ENCODE measurements at regions not wholly inside any gene's neighbourhood (a gene's known extent, or its start where the extent isn't known, plus 50 kb on each side); places are given as distances from the start of the nearest gene placed in this dataset.

DNA sequence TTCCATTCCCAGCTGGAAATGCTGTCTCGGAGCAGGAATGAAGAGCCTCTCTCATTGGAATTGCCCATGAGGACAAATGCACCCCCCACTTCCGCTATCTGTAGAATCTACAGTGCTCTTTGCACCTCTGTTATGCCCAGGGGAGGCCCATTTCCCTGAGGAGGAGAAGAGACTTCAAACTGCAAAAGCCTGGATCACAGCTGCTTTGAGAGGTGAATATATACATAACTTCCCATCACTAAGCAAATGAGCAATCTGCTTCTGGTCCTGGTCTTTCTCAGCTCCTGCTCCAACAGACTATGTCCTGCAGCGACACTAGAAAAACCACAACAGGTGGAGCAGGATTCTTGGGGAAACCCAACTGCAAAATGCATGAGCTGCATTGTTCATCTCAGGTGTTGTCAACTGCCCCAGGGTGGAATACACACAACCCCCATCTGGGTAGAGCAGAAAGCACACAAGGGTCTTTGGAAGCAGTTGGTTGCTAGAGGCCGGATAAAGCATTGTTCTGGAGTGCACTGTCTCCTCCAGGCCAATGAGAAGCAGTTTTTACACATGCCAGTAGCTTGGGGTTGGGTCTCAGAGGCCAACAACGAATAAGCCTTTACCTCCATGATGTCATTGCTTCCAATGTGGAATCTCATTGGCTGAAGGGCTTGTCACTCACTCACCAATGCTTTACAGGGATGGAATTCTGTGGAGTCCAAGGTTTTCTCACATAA lies 67.7 kb upstream of the RAB4A start (continued):
- no peak for TF ChIP-seq HNRNPH1 (optimal IDR thresholded peaks at IDR 0.05; ENCODE audit: low read depth, low read length)
- TF ChIP-seq, protein P1, sequence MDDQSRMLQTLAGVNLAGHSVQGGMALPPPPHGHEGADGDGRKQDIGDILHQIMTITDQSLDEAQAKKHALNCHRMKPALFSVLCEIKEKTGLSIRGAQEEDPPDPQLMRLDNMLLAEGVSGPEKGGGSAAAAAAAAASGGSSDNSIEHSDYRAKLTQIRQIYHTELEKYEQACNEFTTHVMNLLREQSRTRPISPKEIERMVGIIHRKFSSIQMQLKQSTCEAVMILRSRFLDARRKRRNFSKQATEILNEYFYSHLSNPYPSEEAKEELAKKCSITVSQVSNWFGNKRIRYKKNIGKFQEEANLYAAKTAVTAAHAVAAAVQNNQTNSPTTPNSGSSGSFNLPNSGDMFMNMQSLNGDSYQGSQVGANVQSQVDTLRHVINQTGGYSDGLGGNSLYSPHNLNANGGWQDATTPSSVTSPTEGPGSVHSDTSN (CRISPR knock-in tag; IDR thresholded peaks at IDR 0.05; ENCODE audit: borderline replicate concordance), result no peak
- TF ChIP-seq MYNN (CRISPR knock-in tag; IDR thresholded peaks at IDR 0.05; ENCODE audit: low read depth), result no peak
- TF ChIP-seq RARG (CRISPR knock-in tag; IDR thresholded peaks at IDR 0.05; ENCODE audit: low read depth), result no peak
- no peak for TF ChIP-seq ZNF562 (CRISPR knock-in tag; IDR thresholded peaks at IDR 0.05; ENCODE audit: borderline replicate concordance)
- peak; percentile 93 for TF ChIP-seq SP2 (CRISPR knock-in tag; IDR thresholded peaks at IDR 0.05)
- TF ChIP-seq ZMYM3 (CRISPR knock-in tag; IDR thresholded peaks at IDR 0.05), result peak; percentile 81
- TF ChIP-seq, protein P2, sequence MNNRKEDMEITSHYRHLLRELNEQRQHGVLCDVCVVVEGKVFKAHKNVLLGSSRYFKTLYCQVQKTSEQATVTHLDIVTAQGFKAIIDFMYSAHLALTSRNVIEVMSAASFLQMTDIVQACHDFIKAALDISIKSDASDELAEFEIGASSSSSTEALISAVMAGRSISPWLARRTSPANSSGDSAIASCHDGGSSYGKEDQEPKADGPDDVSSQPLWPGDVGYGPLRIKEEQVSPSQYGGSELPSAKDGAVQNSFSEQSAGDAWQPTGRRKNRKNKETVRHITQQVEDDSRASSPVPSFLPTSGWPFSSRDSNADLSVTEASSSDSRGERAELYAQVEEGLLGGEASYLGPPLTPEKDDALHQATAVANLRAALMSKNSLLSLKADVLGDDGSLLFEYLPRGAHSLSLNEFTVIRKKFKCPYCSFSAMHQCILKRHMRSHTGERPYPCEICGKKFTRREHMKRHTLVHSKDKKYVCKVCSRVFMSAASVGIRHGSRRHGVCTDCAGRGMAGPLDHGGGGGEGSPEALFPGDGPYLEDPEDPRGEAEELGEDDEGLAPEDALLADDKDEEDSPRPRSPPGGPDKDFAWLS (CRISPR knock-in tag; IDR thresholded peaks at IDR 0.05; ENCODE audit: borderline replicate concordance), result no peak
- peak; percentile 74 for TF ChIP-seq ZNF543 (CRISPR knock-in tag; IDR thresholded peaks at IDR 0.05)
- TF ChIP-seq ZNF629 (CRISPR knock-in tag; conservative IDR thresholded peaks at IDR 0.05), result peak; percentile 88
- TF ChIP-seq, protein P3, sequence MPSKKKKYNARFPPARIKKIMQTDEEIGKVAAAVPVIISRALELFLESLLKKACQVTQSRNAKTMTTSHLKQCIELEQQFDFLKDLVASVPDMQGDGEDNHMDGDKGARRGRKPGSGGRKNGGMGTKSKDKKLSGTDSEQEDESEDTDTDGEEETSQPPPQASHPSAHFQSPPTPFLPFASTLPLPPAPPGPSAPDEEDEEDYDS (CRISPR knock-in tag; IDR thresholded peaks at IDR 0.05), result peak; percentile 85
- TF ChIP-seq, protein P4, sequence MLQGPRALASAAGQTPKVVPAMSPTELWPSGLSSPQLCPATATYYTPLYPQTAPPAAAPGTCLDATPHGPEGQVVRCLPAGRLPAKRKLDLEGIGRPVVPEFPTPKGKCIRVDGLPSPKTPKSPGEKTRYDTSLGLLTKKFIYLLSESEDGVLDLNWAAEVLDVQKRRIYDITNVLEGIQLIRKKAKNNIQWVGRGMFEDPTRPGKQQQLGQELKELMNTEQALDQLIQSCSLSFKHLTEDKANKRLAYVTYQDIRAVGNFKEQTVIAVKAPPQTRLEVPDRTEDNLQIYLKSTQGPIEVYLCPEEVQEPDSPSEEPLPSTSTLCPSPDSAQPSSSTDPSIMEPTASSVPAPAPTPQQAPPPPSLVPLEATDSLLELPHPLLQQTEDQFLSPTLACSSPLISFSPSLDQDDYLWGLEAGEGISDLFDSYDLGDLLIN (CRISPR knock-in tag; IDR thresholded peaks at IDR 0.05; ENCODE audit: borderline replicate concordance), result no peak
- no peak for TF ChIP-seq SCMH1 (CRISPR knock-in tag; IDR thresholded peaks at IDR 0.05; ENCODE audit: borderline replicate concordance)
- TF ChIP-seq PRMT3 (CRISPR knock-in tag; IDR thresholded peaks at IDR 0.05; ENCODE audit: borderline replicate concordance, low read depth), result no peak
- no peak for TF ChIP-seq ZNF558 (CRISPR knock-in tag; IDR thresholded peaks at IDR 0.05; ENCODE audit: borderline replicate concordance)
- no peak for TF ChIP-seq BHLHE40 (IDR thresholded peaks at IDR 0.05; ENCODE audit: low read length)
- TF ChIP-seq, protein P5, sequence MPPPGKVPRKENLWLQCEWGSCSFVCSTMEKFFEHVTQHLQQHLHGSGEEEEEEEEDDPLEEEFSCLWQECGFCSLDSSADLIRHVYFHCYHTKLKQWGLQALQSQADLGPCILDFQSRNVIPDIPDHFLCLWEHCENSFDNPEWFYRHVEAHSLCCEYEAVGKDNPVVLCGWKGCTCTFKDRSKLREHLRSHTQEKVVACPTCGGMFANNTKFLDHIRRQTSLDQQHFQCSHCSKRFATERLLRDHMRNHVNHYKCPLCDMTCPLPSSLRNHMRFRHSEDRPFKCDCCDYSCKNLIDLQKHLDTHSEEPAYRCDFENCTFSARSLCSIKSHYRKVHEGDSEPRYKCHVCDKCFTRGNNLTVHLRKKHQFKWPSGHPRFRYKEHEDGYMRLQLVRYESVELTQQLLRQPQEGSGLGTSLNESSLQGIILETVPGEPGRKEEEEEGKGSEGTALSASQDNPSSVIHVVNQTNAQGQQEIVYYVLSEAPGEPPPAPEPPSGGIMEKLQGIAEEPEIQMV (CRISPR knock-in tag; IDR thresholded peaks at IDR 0.05; ENCODE audit: low read depth), result no peak
- TF ChIP-seq IKZF4 (CRISPR knock-in tag; IDR thresholded peaks at IDR 0.05; ENCODE audit: borderline replicate concordance, low read depth, not compliant biosample characterization), result no peak
- TF ChIP-seq JUNB (CRISPR knock-in tag; IDR thresholded peaks at IDR 0.05; ENCODE audit: borderline replicate concordance), result no peak
- TF ChIP-seq ZNF160 (CRISPR knock-in tag; IDR thresholded peaks at IDR 0.05), result peak; percentile 56; the same call in 1 of the 2 replicates
- no peak for TF ChIP-seq ONECUT2 (CRISPR knock-in tag; IDR thresholded peaks at IDR 0.05)
- peak; percentile 60; the same call in 1 of the 2 replicates for TF ChIP-seq HDAC2 (CRISPR knock-in tag; IDR thresholded peaks at IDR 0.05)
- TF ChIP-seq KDM1A (CRISPR knock-in tag; IDR thresholded peaks at IDR 0.05), result no peak
- TF ChIP-seq MZF1 (CRISPR knock-in tag; IDR thresholded peaks at IDR 0.05; ENCODE audit: borderline replicate concordance), result no peak
- TF ChIP-seq SP4 (CRISPR knock-in tag; IDR thresholded peaks at IDR 0.05), result no peak

All from HepG2 (cell line).